ENCODE measurements at regions not wholly inside any gene's neighbourhood (a gene's known extent, or its start where the extent isn't known, plus 50 kb on each side); places are given as distances from the start of the nearest gene placed in this dataset.

GRCh38 chrX:128250621-128251020, 198.4 kb upstream of the ACTRT1 start:
- DNase-seq: no peak

- DNase-seq: no peak
Observed at GRCh38 chrX:128216364-128216763, 164.2 kb upstream of the ACTRT1 start.

GRCh38 chrX:128165884-128166408, 113.7 kb upstream of the ACTRT1 start:
- no peak for DNase-seq

GRCh38 chrX:128156204-128156603, 104.0 kb upstream of the ACTRT1 start:
- DNase-seq: no peak

- DNase-seq: no peak
Observed at GRCh38 chrX:128142745-128143144, 90.5 kb upstream of the ACTRT1 start.

- DNase-seq: no peak
Observed at GRCh38 chrX:128106630-128107029, 54.4 kb upstream of the ACTRT1 start.

- no peak for DNase-seq
Observed at GRCh38 chrX:128105659-128106058, 53.5 kb upstream of the ACTRT1 start.

Measured in activated CD4-positive, alpha-beta T cell treated with anti-CD3 and anti-CD28 coated beads for 4 hours (primary cell).